HFF-Myc (cell line): ENCODE measurements at regions not wholly inside any gene's neighbourhood (a gene's known extent, or its start where the extent isn't known, plus 50 kb on each side); places are given as distances from the start of the nearest gene placed in this dataset.
"Not testable (repeated sequence)": the region's sequence is repeated elsewhere in the genome, so short reads cannot be mapped to it uniquely, and the experiment has no call there.

Experiments used
- DNase-seq: peaks from one replicate; pipeline ENCODE4 v3.0.0-alpha.2; 2011; ENCODE audit warnings: low read depth; ENCODE audit errors: extremely low read depth
- H3K4me3 ChIP-seq: replicated peaks from 2 replicates; pipeline ENCODE4 v1.5.1; 2011; ENCODE audit warnings: low read depth, mild to moderate bottlenecking, control low read depth, low read length
- CTCF ChIP-seq: IDR thresholded peaks from 2 replicates; pipeline ENCODE4 v1.5.1; 2012; ENCODE audit warnings: mild to moderate bottlenecking, low read depth, low read length, control low read depth; ENCODE audit errors: missing control alignments

- DNase-seq: no peak
- no peak overlapping the region for H3K4me3 ChIP-seq
- TF ChIP-seq CTCF: no peak
Observed at GRCh38 chr7:50251765-50252164, 52.8 kb upstream of the IKZF1 start.

- TF ChIP-seq CTCF: no peak
- no peak for DNase-seq
- no peak overlapping the region for H3K4me3 ChIP-seq
Observed at GRCh38 chr7:50246551-50246950, 58.0 kb upstream of the IKZF1 start.

GRCh38 chr7:50242111-50242510 lies 62.4 kb upstream of the IKZF1 start:
- H3K4me3 ChIP-seq, DNase-seq: not testable (repeated sequence)

- DNase-seq, H3K4me3 ChIP-seq: not testable (repeated sequence)
Observed at GRCh38 chr7:50240699-50241098, 63.8 kb upstream of the IKZF1 start.

GRCh38 chr7:50229964-50230363 lies 74.6 kb upstream of the IKZF1 start:
- DNase-seq: no peak
- TF ChIP-seq CTCF: peak; percentile 44
- H3K4me3 ChIP-seq: no peak overlapping the region

- no peak for TF ChIP-seq CTCF
- H3K4me3 ChIP-seq: no peak overlapping the region
- DNase-seq: no peak
Observed at GRCh38 chr7:50228148-50228547, 76.4 kb upstream of the IKZF1 start.

- DNase-seq: no peak
- no peak overlapping the region for H3K4me3 ChIP-seq
- no peak for TF ChIP-seq CTCF
Observed at GRCh38 chr7:50227726-50228125, 76.8 kb upstream of the IKZF1 start.

GRCh38 chr7:50226669-50227068 lies 77.8 kb upstream of the IKZF1 start:
- no peak for DNase-seq
- no peak overlapping the region for H3K4me3 ChIP-seq
- no peak for TF ChIP-seq CTCF
